PC-9 (cell line): ENCODE measurements at regions not wholly inside any gene's neighbourhood (a gene's known extent, or its start where the extent isn't known, plus 50 kb on each side); places are given as distances from the start of the nearest gene placed in this dataset.

ENCODE experiments used
- BruUV-seq: library from RNA; stranded (reverse); fragments of 400-500 nt; replicated peaks from 2 replicates; lab custom pipeline; 2021; lab: Mats Ljungman, UMichigan
- CTCF ChIA-PET: fragments of 300-600 bp; sonication (Branson Sonifier 250); formaldehyde crosslinking; loops from one replicate; lab custom pipeline; 2022; ENCODE audit warnings: antibody characterized with exemption; lab: Charles Lee
- POLR2A ChIA-PET: fragments of 300-600 bp; sonication (Branson Sonifier 250); formaldehyde crosslinking; loops from one replicate; lab custom pipeline; 2022; ENCODE audit warnings: antibody characterized with exemption; ENCODE audit not compliant: unreplicated experiment; lab: Charles Lee
- DNase-seq, 2 experiments: peaks; one replicate each; pipeline versions ENCODE4 v3.0.0 to v3.0.0-alpha.2; 2015 to 2022; ENCODE audit warnings: mixed read lengths in 1 of 2
- H2AFZ ChIP-seq: fragments of 200-600 bp; sonication (generic); 2 replicates; pipeline ENCODE4 v1.8.1; 2017; ENCODE audit warnings: antibody characterized with exemption
- H3F3A ChIP-seq: fragments of 200-600 bp; sonication (generic); 2 replicates; pipeline ENCODE4 v1.8.1; 2017; ENCODE audit warnings: antibody characterized with exemption, mild to moderate bottlenecking, low read depth; ENCODE audit not compliant: insufficient read depth
- H3K27ac ChIP-seq: fragments of 200-600 bp; sonication (generic); 2 replicates; pipeline ENCODE4 v1.6.1; 2016; ENCODE audit warnings: mixed run types
- H3K27me3 ChIP-seq: fragments of 200-600 bp; sonication (generic); 2 replicates; pipeline ENCODE4 v1.6.1; 2016; ENCODE audit warnings: low read depth, mixed run types; ENCODE audit not compliant: insufficient read depth
- H3K36me3 ChIP-seq: fragments of 200-600 bp; sonication (generic); 2 replicates; pipeline ENCODE4 v1.6.1; 2016; ENCODE audit warnings: low read depth, mixed run types
- H3K4me1 ChIP-seq: fragments of 200-600 bp; sonication (generic); replicated peaks from 2 replicates; pipeline ENCODE4 v1.6.1; 2016; ENCODE audit warnings: mixed run types; ENCODE audit not compliant: insufficient read depth
- H3K4me2 ChIP-seq: fragments of 200-600 bp; sonication (generic); 2 replicates; pipeline ENCODE4 v1.6.1; 2017; ENCODE audit warnings: mixed run types
- H3K4me3 ChIP-seq: fragments of 200-600 bp; sonication (generic); 2 replicates; pipeline ENCODE4 v1.6.1; 2016; ENCODE audit warnings: mixed run types
- H3K79me2 ChIP-seq: fragments of 200-600 bp; sonication (generic); 2 replicates; pipeline ENCODE4 v1.6.1; 2017; ENCODE audit warnings: low read depth, mixed run types
- H3K9me2 ChIP-seq: fragments of 200-600 bp; sonication (generic); 2 replicates; pipeline ENCODE4 v1.8.1; 2017; ENCODE audit warnings: mild to moderate bottlenecking; ENCODE audit not compliant: insufficient read depth
- H3K9me3 ChIP-seq: fragments of 200-600 bp; sonication (generic); 2 replicates; pipeline ENCODE4 v1.8.1; 2016; ENCODE audit warnings: low read depth; ENCODE audit not compliant: insufficient read depth
- H4K20me1 ChIP-seq: fragments of 200-600 bp; sonication (generic); 2 replicates; pipeline ENCODE4 v1.8.1; 2017; ENCODE audit not compliant: insufficient read depth
- EZH2 ChIP-seq: fragments of 200-600 bp; sonication (generic); IDR thresholded peaks from 2 replicates; pipeline ENCODE4 v1.8.0; 2017; ENCODE audit warnings: antibody characterized with exemption, low read depth
- intact Hi-C: fragments of 100-400 bp; cut with micrococcal nuclease; formaldehyde crosslinking; loops from one replicate; pipeline ENCODE4 v1.10.0; 2022; ENCODE audit not compliant: unreplicated experiment
- TF ChIP-seq, protein P1 (sequence below): fragments of 200-600 bp; sonication (generic); conservative IDR thresholded peaks from 2 replicates; pipeline ENCODE4 v1.6.1; 2017; ENCODE audit warnings: mixed run types, antibody characterized with exemption, mild to moderate bottlenecking, moderate library complexity

- DNase-seq = no peak
- POLR2A ChIA-PET = no interaction called here
- Histone ChIP-seq H3F3A (no peaks in the 10 kb centered on the region), H4K20me1 (no peaks in the 10 kb centered on the region), H2AFZ (no peak overlapping the region), H3K9me3 (no peaks in the 10 kb centered on the region), H3K27ac (no peak overlapping the region), H3K4me2 (no peak overlapping the region), H3K27me3 (no peaks in the 10 kb centered on the region), H3K4me1 (no peaks in the 10 kb centered on the region), H3K9me2 (no peaks in the 10 kb centered on the region), H3K36me3 (no peaks in the 10 kb centered on the region), H3K4me3 (no peak overlapping the region), H3K79me2 (no peaks in the 10 kb centered on the region)
- CTCF ChIA-PET = no interaction called here
- no peak for TF ChIP-seq EZH2
- TF ChIP-seq, protein P1, sequence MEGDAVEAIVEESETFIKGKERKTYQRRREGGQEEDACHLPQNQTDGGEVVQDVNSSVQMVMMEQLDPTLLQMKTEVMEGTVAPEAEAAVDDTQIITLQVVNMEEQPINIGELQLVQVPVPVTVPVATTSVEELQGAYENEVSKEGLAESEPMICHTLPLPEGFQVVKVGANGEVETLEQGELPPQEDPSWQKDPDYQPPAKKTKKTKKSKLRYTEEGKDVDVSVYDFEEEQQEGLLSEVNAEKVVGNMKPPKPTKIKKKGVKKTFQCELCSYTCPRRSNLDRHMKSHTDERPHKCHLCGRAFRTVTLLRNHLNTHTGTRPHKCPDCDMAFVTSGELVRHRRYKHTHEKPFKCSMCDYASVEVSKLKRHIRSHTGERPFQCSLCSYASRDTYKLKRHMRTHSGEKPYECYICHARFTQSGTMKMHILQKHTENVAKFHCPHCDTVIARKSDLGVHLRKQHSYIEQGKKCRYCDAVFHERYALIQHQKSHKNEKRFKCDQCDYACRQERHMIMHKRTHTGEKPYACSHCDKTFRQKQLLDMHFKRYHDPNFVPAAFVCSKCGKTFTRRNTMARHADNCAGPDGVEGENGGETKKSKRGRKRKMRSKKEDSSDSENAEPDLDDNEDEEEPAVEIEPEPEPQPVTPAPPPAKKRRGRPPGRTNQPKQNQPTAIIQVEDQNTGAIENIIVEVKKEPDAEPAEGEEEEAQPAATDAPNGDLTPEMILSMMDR = no peak
- intact Hi-C loops = no loop called here
- BruUV-seq = no TSS peak
Observed at GRCh38 chr12:58167622-58168021, 226.3 kb downstream of the ATP23 start.

DNA sequence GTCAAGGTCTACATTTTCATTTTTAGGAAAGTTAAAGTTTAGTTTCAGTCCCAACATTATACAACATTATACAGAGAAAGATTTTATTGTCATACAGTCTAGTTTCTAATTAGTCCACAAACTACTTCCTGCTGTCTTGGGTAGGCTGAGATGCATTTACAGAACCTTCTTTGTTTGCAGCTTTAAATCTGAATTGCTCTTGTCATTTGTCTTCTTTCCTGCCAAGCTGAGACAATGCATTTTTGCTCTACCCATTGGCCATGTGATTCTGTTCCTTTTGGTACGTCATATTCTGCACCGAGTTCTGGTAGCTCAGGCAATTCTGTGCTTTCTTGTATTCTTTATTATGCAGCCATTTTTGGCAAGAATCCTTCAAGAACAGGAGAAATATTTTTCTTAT, 228.5 kb downstream of the ATP23 start:
- Histone ChIP-seq H3K9me3 (no peaks in the 10 kb centered on the region), H4K20me1 (no peaks in the 10 kb centered on the region), H3K4me2 (no peak overlapping the region), H3K27ac (no peak overlapping the region), H3F3A (no peaks in the 10 kb centered on the region), H2AFZ (no peak overlapping the region), H3K4me1 (no peaks in the 10 kb centered on the region), H3K9me2 (no peaks in the 10 kb centered on the region), H3K4me3 (no peak overlapping the region), H3K27me3 (no peaks in the 10 kb centered on the region), H3K79me2 (no peaks in the 10 kb centered on the region), H3K36me3 (no peaks in the 10 kb centered on the region)
- ChIA-PET CTCF (no interaction called here), POLR2A (no interaction called here)
- BruUV-seq = no TSS peak
- DNase-seq = no peak
- intact Hi-C loops = no loop called here
- TF ChIP-seq, protein P1 = no peak
- no peak for TF ChIP-seq EZH2

- no peak overlapping the region for H3K27ac ChIP-seq
- no peaks in the 10 kb centered on the region for H3K9me2 ChIP-seq
- intact Hi-C loops = no loop called here
- no peaks in the 10 kb centered on the region for H3K36me3 ChIP-seq
- no peak for TF ChIP-seq EZH2
- TF ChIP-seq, protein P1 = no peak
- no TSS peak for BruUV-seq
- H4K20me1 ChIP-seq = no peaks in the 10 kb centered on the region
- H3K9me3 ChIP-seq = no peaks in the 10 kb centered on the region
- no peaks in the 10 kb centered on the region for H3K4me1 ChIP-seq
- no peaks in the 10 kb centered on the region for H3K27me3 ChIP-seq
- no peak overlapping the region for H2AFZ ChIP-seq
- no peaks in the 10 kb centered on the region for H3K79me2 ChIP-seq
- DNase-seq = no peak
- POLR2A ChIA-PET = no interaction called here
- CTCF ChIA-PET = no interaction called here
- H3K4me3 ChIP-seq = no peak overlapping the region
- no peak overlapping the region for H3K4me2 ChIP-seq
- no peaks in the 10 kb centered on the region for H3F3A ChIP-seq
Observed at GRCh38 chr12:58171914-58172313, 230.5 kb downstream of the ATP23 start.
